HCT116 (cell line): ENCODE measurements at regions not wholly inside any gene's neighbourhood (a gene's known extent, or its start where the extent isn't known, plus 50 kb on each side); places are given as distances from the start of the nearest gene placed in this dataset.

Source experiments
- ATAC-seq: fragments of 200-7000 bp; cut with Tn5 transposase; 2 replicates; pipeline ENCODE4 v1.9.1; 2020; ENCODE audit warnings: mild to moderate bottlenecking, moderate library complexity
- BruUV-seq: library from RNA; stranded (reverse); fragments of 400-500 nt; replicated peaks from 2 replicates; lab custom pipeline; 2021; lab: Mats Ljungman, UMichigan
- CTCF ChIA-PET: fragments of 300-600 bp; sonication (Branson Sonifier 250); formaldehyde crosslinking; loops from one replicate; lab custom pipeline; 2021; ENCODE audit warnings: antibody characterized with exemption; lab: Charles Lee
- POLR2A ChIA-PET: fragments of 300-600, 350-600 bp; sonication (Branson Sonifier 250); formaldehyde crosslinking; loops from one replicate; lab custom pipeline; 2021; ENCODE audit warnings: antibody characterized with exemption; lab: Charles Lee
- RAD21 ChIA-PET, 2 experiments: fragments of 300-600 bp; sonication (Branson Sonifier 250); formaldehyde crosslinking; loops; one replicate each; lab custom pipeline; 2023; ENCODE audit warnings: low total read pairs in 2 of 2; ENCODE audit not compliant: uncharacterized antibody in 2 of 2, unreplicated experiment in 2 of 2, low non-redundant PET in 1 of 2; lab: Charles Lee
- DNase-seq: peaks from one replicate; pipeline ENCODE4 v3.0.0-alpha.2; 2010; ENCODE audit warnings: low read depth, low spot score
- H2AFZ ChIP-seq: fragments of 200-600 bp; shearing (Covaris generic), sonication (generic); 2 replicates; pipeline ENCODE4 v1.6.1; 2017; ENCODE audit warnings: low read depth, mixed run types, mixed read lengths, antibody characterized with exemption, low read length; ENCODE audit not compliant: poor library complexity, severe bottlenecking
- H3K27ac ChIP-seq: 2 replicates; pipeline ENCODE4 v1.5.1; 2012; ENCODE audit warnings: low read depth, low read length
- H3K27me3 ChIP-seq: fragments of 200-600 bp; sonication (generic); 2 replicates; pipeline ENCODE4 v1.6.1; 2016; ENCODE audit warnings: mixed run types, low read length, mixed read lengths; ENCODE audit not compliant: insufficient read depth
- H3K36me3 ChIP-seq, 2 experiments: fragments of 200-500 bp in 1 of 2; fragments of 200-600 bp in 1 of 2; sonication (Bioruptor generic) in 1 of 2; sonication (generic) in 1 of 2; 2 replicates each; pipeline versions ENCODE4 v1.5.1 to v1.6.1; 2014 to 2016; ENCODE audit warnings: low read length in 2 of 2, inconsistent platforms in 1 of 2, mixed read lengths in 1 of 2, mixed run types in 1 of 2; ENCODE audit not compliant: insufficient read depth in 2 of 2, control insufficient read depth in 1 of 2
- H3K4me1 ChIP-seq, 2 experiments: fragments of 200-600 bp in 1 of 2; sonication (generic) in 1 of 2; 2 replicates each; pipeline versions ENCODE4 v1.5.1 to v1.6.1; 2012 to 2017; ENCODE audit warnings: low read length in 2 of 2, inconsistent platforms in 1 of 2, mild to moderate bottlenecking in 1 of 2, mixed read lengths in 1 of 2, mixed run types in 1 of 2, moderate library complexity in 1 of 2; ENCODE audit not compliant: insufficient read depth in 2 of 2, control insufficient read depth in 1 of 2
- H3K4me2 ChIP-seq: fragments of 200-600 bp; sonication (generic); 2 replicates; pipeline ENCODE4 v1.6.1; 2017; ENCODE audit warnings: mixed run types, low read length, mixed read lengths
- H3K4me3 ChIP-seq, 2 experiments: fragments of 200-600 bp in 1 of 2; sonication (generic) in 1 of 2; replicated peaks in 1 of 2; 2 replicates each; pipeline ENCODE4 v1.5.1; 2011 to 2016; ENCODE audit warnings: low read length in 2 of 2, control low read depth in 1 of 2, low read depth in 1 of 2, mild to moderate bottlenecking in 1 of 2, mixed read lengths in 1 of 2, mixed run types in 1 of 2
- H3K79me2 ChIP-seq: fragments of 200-600 bp; sonication (generic); 2 replicates; pipeline ENCODE4 v1.6.1; 2017; ENCODE audit warnings: mild to moderate bottlenecking, mixed run types, low read length, moderate library complexity, mixed read lengths; ENCODE audit not compliant: insufficient read depth
- H3K9ac ChIP-seq: fragments of 200-600 bp; sonication (generic); 2 replicates; pipeline ENCODE4 v1.6.1; 2016; ENCODE audit warnings: low read length, mixed read lengths
- H3K9me2 ChIP-seq: fragments of 200-600 bp; sonication (generic), shearing (Covaris generic); 2 replicates; pipeline ENCODE4 v1.6.1; 2017; ENCODE audit warnings: mixed run types, mild to moderate bottlenecking, moderate library complexity; ENCODE audit not compliant: insufficient read depth
- H3K9me3 ChIP-seq, 2 experiments: fragments of 200-500 bp in 1 of 2; fragments of 200-600 bp in 1 of 2; sonication (Bioruptor generic) in 1 of 2; sonication (generic) in 1 of 2; 2 replicates each; pipeline ENCODE4 v1.6.1; 2014 to 2017; ENCODE audit warnings: low read length in 2 of 2, mixed read lengths in 2 of 2, inconsistent platforms in 1 of 2, low read depth in 1 of 2, mild to moderate bottlenecking in 1 of 2, mixed run types in 1 of 2, moderate library complexity in 1 of 2; ENCODE audit not compliant: control insufficient read depth in 1 of 2, insufficient read depth in 1 of 2
- H4K20me1 ChIP-seq: fragments of 200-600 bp; sonication (generic), shearing (Covaris generic); 2 replicates; pipeline ENCODE4 v1.6.1; 2017; ENCODE audit warnings: mixed run types, mild to moderate bottlenecking, moderate library complexity; ENCODE audit not compliant: insufficient read depth
- ATF3 ChIP-seq: IDR thresholded peaks from 2 replicates; pipeline ENCODE4 v1.6.1; 2012
- CBX3 ChIP-seq: IDR thresholded peaks from 2 replicates; pipeline ENCODE4 v1.6.1; 2012; ENCODE audit warnings: low read depth
- EGR1 ChIP-seq: IDR thresholded peaks from 2 replicates; pipeline ENCODE4 v1.6.1; 2012; ENCODE audit warnings: low read depth
- ELF1 ChIP-seq: IDR thresholded peaks from 2 replicates; pipeline ENCODE4 v1.6.1; 2012; ENCODE audit warnings: low read depth, borderline replicate concordance
- EZH2phosphoT487 ChIP-seq: fragments of 200-600 bp; IDR thresholded peaks from 2 replicates; pipeline ENCODE4 v1.6.1; 2018; ENCODE audit warnings: antibody characterized with exemption, borderline replicate concordance
- JUND ChIP-seq: IDR thresholded peaks from 2 replicates; pipeline ENCODE4 v1.6.1; 2012
- MAX ChIP-seq: IDR thresholded peaks from 2 replicates; pipeline ENCODE4 v1.6.1; 2012
- POLR2AphosphoS5 ChIP-seq: IDR thresholded peaks from 2 replicates; pipeline ENCODE4 v1.6.1; 2011; ENCODE audit warnings: mild to moderate bottlenecking, low read depth, low read length, moderate library complexity
- REST ChIP-seq: IDR thresholded peaks from 2 replicates; pipeline ENCODE4 v1.6.1; 2012; ENCODE audit warnings: low read depth
- TCF7L2 ChIP-seq: IDR thresholded peaks from 2 replicates; pipeline ENCODE4 v1.7.0; 2011; ENCODE audit warnings: borderline replicate concordance, inconsistent platforms; ENCODE audit not compliant: insufficient read depth, insufficient read length; ENCODE audit errors: extremely low read depth
- YY1 ChIP-seq: IDR thresholded peaks from 2 replicates; pipeline ENCODE4 v1.6.1; 2011; ENCODE audit warnings: low read length, low read depth, moderate library complexity, mild to moderate bottlenecking; ENCODE audit not compliant: insufficient replicate concordance; ENCODE audit errors: extremely low read depth
- intact Hi-C: fragments of 100-400 bp; cut with micrococcal nuclease; formaldehyde crosslinking; loops from 2 replicates; pipeline ENCODE4 v1.10.0; 2022

GRCh38 chr12:127562816-127563215 lies 704.2 kb upstream of the TMEM132C start:
- Histone ChIP-seq H3K9me2 (no peaks in the 10 kb centered on the region), H3K9ac (no peak overlapping the region), H4K20me1 (no peaks in the 10 kb centered on the region), H3K79me2 (no peaks in the 10 kb centered on the region), H3K36me3 (no peaks in the 10 kb centered on the region), H3K4me1 (no peaks in the 10 kb centered on the region), H3K4me2 (no peak overlapping the region), H3K4me3 (no peak overlapping the region), H3K9me3 (peaks cover 3 to 11% of the 10 kb centered on the region in 2 experiments; a peak in 2 of 4 replicates), H3K27ac (no peak overlapping the region), H2AFZ (no peak overlapping the region), H3K27me3 (no peaks in the 10 kb centered on the region)
- ChIA-PET CTCF (no interaction called here), RAD21 (no interaction called here), POLR2A (no interaction called here)
- no peak for DNase-seq
- no peak for ATAC-seq
- no peak for TF ChIP-seq MAX
- no peak for TF ChIP-seq EZH2phosphoT487
- no peak for TF ChIP-seq ATF3
- no peak for TF ChIP-seq CBX3
- TF ChIP-seq ELF1 = no peak
- intact Hi-C loops = no loop called here
- BruUV-seq = no TSS peak

GRCh38 chr12:127565241-127565640 lies 701.7 kb upstream of the TMEM132C start:
- H3K27ac ChIP-seq = no peak overlapping the region
- peaks cover 3 to 11% of the 10 kb centered on the region in 2 experiments; a peak in 1 of 4 replicates for H3K9me3 ChIP-seq
- H3K9ac ChIP-seq = no peak overlapping the region
- intact Hi-C loops = no loop called here
- no peaks in the 10 kb centered on the region for H3K79me2 ChIP-seq
- H3K9me2 ChIP-seq = no peaks in the 10 kb centered on the region
- no peaks in the 10 kb centered on the region for H4K20me1 ChIP-seq
- RAD21 ChIA-PET = no interaction called here
- ATAC-seq (no peak), DNase-seq (no peak)
- no peak overlapping the region for H3K4me2 ChIP-seq
- H2AFZ ChIP-seq = no peak overlapping the region
- no peak overlapping the region for H3K4me3 ChIP-seq
- POLR2A ChIA-PET = no interaction called here
- no peaks in the 10 kb centered on the region for H3K36me3 ChIP-seq
- CTCF ChIA-PET = no interaction called here
- BruUV-seq = no TSS peak
- TF ChIP-seq MAX (no peak), JUND (no peak), TCF7L2 (no peak), EGR1 (no peak), YY1 (no peak), ATF3 (no peak), CBX3 (no peak), POLR2AphosphoS5 (no peak), REST (no peak)
- no peaks in the 10 kb centered on the region for H3K27me3 ChIP-seq
- H3K4me1 ChIP-seq = no peaks in the 10 kb centered on the region
